ENCODE measurements at regions not wholly inside any gene's neighbourhood (a gene's known extent, or its start where the extent isn't known, plus 50 kb on each side); places are given as distances from the start of the nearest gene placed in this dataset.
"Not testable (repeated sequence)": the region's sequence is repeated elsewhere in the genome, so short reads cannot be mapped to it uniquely, and the experiment has no call there.

GRCh38 chr4:189566900-189567299 lies 373.8 kb upstream of the FRG1 start:
- H3K9me3 ChIP-seq; H3K36me3 ChIP-seq; H3K27ac ChIP-seq; FAIRE-seq; H3K4me3 ChIP-seq; H3K4me1 ChIP-seq; intact Hi-C loops (cut with DNase I); DNase-seq; H3K27me3 ChIP-seq: not testable (repeated sequence)
- ATAC-seq = peak in 2 of 4 donors; percentile 53 to 62
- 59 to 64% methylated on average over 3 of the region's 3 CpGs for WGBS, 2 donors

DNA sequence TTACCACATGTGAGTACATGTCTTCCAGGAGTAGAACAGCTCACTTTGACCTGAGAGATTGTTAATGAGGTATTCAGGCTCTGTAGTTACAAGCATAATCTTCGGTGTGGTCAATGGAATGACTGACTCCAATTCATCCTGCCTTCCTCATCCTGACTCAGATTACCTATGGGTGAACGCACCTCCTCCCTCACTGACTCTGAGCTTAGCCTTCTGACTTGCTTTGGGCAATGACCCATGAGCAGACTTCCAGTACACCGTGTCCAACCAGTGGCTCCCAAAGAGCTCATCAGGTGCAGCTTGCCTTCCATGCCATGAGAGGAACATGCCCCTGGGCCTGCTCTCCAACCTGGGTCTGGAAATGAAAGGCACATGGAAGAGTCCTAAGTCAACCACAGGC lies 361.0 kb upstream of the FRG1 start:
- FAIRE-seq; ATAC-seq; H3K4me1 ChIP-seq; H3K27me3 ChIP-seq; H3K27ac ChIP-seq; H3K36me3 ChIP-seq; H3K4me3 ChIP-seq; DNase-seq; H3K9me3 ChIP-seq; intact Hi-C loops (cut with DNase I): not testable (repeated sequence)
- WGBS, 2 donors = 65 to 73% methylated on average over 3 of the region's 3 CpGs

- FAIRE-seq; DNase-seq; H3K27ac ChIP-seq; intact Hi-C loops (cut with DNase I); H3K36me3 ChIP-seq; H3K4me1 ChIP-seq; H3K27me3 ChIP-seq; ATAC-seq; H3K4me3 ChIP-seq; H3K9me3 ChIP-seq: not testable (repeated sequence)
- 69 to 73% methylated on average over 18 of the region's 18 CpGs for WGBS, 2 donors
These were observed 353.6 kb upstream of the FRG1 start for GRCh38 chr4:189586908-189587632.

- H3K27me3 ChIP-seq; FAIRE-seq; intact Hi-C loops (cut with DNase I); H3K36me3 ChIP-seq; H3K4me1 ChIP-seq; H3K27ac ChIP-seq; DNase-seq; H3K9me3 ChIP-seq; H3K4me3 ChIP-seq; ATAC-seq: not testable (repeated sequence)
- WGBS, 2 donors = 82 to 87% methylated on average over 12 of the region's 12 CpGs
These were observed 351.5 kb upstream of the FRG1 start for GRCh38 chr4:189589201-189589600.

- no peak for DNase-seq
- no peak for TF ChIP-seq CTCF (IDR thresholded peaks at IDR 0.05)
- no peak for FAIRE-seq
- Histone ChIP-seq H3K4me1 (no peaks in the 10 kb centered on the region), H3K27ac (no peak overlapping the region), H3K36me3 (no peaks in the 10 kb centered on the region), H3K4me3 (no peak overlapping the region), H3K27me3 (no peaks in the 10 kb centered on the region), H3K9me3 (no peaks in the 10 kb centered on the region)
- intact Hi-C loops (cut with DNase I) = no loop called here
- ATAC-seq = no peak
- WGBS, 2 donors = 61 to 66% methylated on average over 5 of the region's 5 CpGs
These were observed 347.8 kb upstream of the FRG1 start for GRCh38 chr4:189592890-189593289.

- H3K27me3 ChIP-seq = no peaks in the 10 kb centered on the region
- FAIRE-seq (no peak), ATAC-seq (no peak)
These were observed 343.3 kb upstream of the FRG1 start for GRCh38 chr4:189597341-189597740.

More at GRCh38 chr4:189597341-189597740, 343.3 kb upstream of the FRG1 start:
- Histone ChIP-seq H3K4me3 (no peak overlapping the region), H3K27ac (no peak overlapping the region), H3K4me1 (no peaks in the 10 kb centered on the region), H3K36me3 (no peaks in the 10 kb centered on the region), H3K9me3 (no peaks in the 10 kb centered on the region)
- intact Hi-C loops (cut with DNase I) = no loop called here
- 72 to 79% methylated on average over 8 of the region's 8 CpGs for WGBS, 2 donors
- no peak for TF ChIP-seq CTCF (IDR thresholded peaks at IDR 0.05)
- no peak for DNase-seq

Measured in pancreas (tissue), 10 donors.